ENCODE measurements at regions not wholly inside any gene's neighbourhood (a gene's known extent, or its start where the extent isn't known, plus 50 kb on each side); places are given as distances from the start of the nearest gene placed in this dataset.

DNA sequence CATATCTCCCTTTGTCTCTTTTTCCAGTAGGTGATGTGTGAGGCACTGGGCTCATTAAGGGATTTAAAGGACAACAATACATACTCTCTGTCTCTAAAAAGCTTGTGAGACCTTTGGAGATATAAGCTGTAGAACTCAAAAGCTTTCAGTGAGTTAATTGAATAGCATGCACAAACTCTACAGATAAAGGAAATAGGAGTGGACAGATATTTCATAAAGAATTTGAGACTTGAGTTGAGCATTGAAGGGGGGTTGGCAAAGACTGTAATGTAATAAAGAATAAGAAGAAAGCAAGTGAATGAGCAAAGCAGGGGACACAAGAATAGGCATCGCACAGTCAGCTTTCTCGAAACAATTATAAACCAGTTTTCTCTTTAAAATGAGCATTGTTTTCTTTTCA is 583.4 kb upstream of the DPPA4 start:
- TF ChIP-seq, protein P1, sequence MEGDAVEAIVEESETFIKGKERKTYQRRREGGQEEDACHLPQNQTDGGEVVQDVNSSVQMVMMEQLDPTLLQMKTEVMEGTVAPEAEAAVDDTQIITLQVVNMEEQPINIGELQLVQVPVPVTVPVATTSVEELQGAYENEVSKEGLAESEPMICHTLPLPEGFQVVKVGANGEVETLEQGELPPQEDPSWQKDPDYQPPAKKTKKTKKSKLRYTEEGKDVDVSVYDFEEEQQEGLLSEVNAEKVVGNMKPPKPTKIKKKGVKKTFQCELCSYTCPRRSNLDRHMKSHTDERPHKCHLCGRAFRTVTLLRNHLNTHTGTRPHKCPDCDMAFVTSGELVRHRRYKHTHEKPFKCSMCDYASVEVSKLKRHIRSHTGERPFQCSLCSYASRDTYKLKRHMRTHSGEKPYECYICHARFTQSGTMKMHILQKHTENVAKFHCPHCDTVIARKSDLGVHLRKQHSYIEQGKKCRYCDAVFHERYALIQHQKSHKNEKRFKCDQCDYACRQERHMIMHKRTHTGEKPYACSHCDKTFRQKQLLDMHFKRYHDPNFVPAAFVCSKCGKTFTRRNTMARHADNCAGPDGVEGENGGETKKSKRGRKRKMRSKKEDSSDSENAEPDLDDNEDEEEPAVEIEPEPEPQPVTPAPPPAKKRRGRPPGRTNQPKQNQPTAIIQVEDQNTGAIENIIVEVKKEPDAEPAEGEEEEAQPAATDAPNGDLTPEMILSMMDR (IDR thresholded peaks at IDR 0.05; ENCODE audit: poor library complexity, severe bottlenecking) = no peak
- TF ChIP-seq RAD21 (conservative IDR thresholded peaks at IDR 0.05) (no peak), EZH2 (IDR thresholded peaks at IDR 0.05; ENCODE audit: borderline replicate concordance, insufficient read depth, low read length, poor library complexity, severe bottlenecking) (no peak), TAF1 (IDR thresholded peaks at IDR 0.05; ENCODE audit: low read depth) (no peak), SMC3 (conservative IDR thresholded peaks at IDR 0.05; ENCODE audit: poor library complexity) (no peak), EP300 (conservative IDR thresholded peaks at IDR 0.05; ENCODE audit: poor library complexity, severe bottlenecking) (no peak), MXI1 (conservative IDR thresholded peaks at IDR 0.05; ENCODE audit: poor library complexity, severe bottlenecking) (no peak)
- TF ChIP-seq, protein P2, sequence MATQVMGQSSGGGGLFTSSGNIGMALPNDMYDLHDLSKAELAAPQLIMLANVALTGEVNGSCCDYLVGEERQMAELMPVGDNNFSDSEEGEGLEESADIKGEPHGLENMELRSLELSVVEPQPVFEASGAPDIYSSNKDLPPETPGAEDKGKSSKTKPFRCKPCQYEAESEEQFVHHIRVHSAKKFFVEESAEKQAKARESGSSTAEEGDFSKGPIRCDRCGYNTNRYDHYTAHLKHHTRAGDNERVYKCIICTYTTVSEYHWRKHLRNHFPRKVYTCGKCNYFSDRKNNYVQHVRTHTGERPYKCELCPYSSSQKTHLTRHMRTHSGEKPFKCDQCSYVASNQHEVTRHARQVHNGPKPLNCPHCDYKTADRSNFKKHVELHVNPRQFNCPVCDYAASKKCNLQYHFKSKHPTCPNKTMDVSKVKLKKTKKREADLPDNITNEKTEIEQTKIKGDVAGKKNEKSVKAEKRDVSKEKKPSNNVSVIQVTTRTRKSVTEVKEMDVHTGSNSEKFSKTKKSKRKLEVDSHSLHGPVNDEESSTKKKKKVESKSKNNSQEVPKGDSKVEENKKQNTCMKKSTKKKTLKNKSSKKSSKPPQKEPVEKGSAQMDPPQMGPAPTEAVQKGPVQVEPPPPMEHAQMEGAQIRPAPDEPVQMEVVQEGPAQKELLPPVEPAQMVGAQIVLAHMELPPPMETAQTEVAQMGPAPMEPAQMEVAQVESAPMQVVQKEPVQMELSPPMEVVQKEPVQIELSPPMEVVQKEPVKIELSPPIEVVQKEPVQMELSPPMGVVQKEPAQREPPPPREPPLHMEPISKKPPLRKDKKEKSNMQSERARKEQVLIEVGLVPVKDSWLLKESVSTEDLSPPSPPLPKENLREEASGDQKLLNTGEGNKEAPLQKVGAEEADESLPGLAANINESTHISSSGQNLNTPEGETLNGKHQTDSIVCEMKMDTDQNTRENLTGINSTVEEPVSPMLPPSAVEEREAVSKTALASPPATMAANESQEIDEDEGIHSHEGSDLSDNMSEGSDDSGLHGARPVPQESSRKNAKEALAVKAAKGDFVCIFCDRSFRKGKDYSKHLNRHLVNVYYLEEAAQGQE (IDR thresholded peaks at IDR 0.05; ENCODE audit: borderline replicate concordance) = no peak
